AG10803 (cell line): ENCODE measurements at regions not wholly inside any gene's neighbourhood (a gene's known extent, or its start where the extent isn't known, plus 50 kb on each side); places are given as distances from the start of the nearest gene placed in this dataset.

Experiments used
- DNase-seq: peaks from one replicate; pipeline ENCODE4 v3.0.0; 2010; ENCODE audit warnings: low read depth
- H3K4me3 ChIP-seq: 2 replicates; pipeline ENCODE4 v1.5.1; 2011; ENCODE audit warnings: mild to moderate bottlenecking, low read length, control low read depth
- CTCF ChIP-seq: conservative IDR thresholded peaks from 2 replicates; pipeline ENCODE4 v1.5.1; 2011; ENCODE audit warnings: mild to moderate bottlenecking, low read length, control low read depth, inconsistent platforms

GRCh38 chr1:75984781-75985180 lies 52.6 kb upstream of the ASB17 start:
- no peak for DNase-seq
- no peak overlapping the region for H3K4me3 ChIP-seq
- no peak for TF ChIP-seq CTCF

- no peak for TF ChIP-seq CTCF
- DNase-seq = no peak
- no peak overlapping the region for H3K4me3 ChIP-seq
These were observed 53.6 kb upstream of the ASB17 start for GRCh38 chr1:75985827-75986226.

- no peak overlapping the region for H3K4me3 ChIP-seq
- no peak for TF ChIP-seq CTCF
- no peak for DNase-seq
These were observed 54.3 kb upstream of the ASB17 start for GRCh38 chr1:75986478-75986877.

- H3K4me3 ChIP-seq = no peak overlapping the region
- no peak for DNase-seq
- TF ChIP-seq CTCF = no peak
These were observed 56.9 kb upstream of the ASB17 start for GRCh38 chr1:75989121-75989520.

GRCh38 chr1:75990686-75991085 lies 58.5 kb upstream of the ASB17 start:
- H3K4me3 ChIP-seq = no peak overlapping the region
- no peak for TF ChIP-seq CTCF
- DNase-seq = no peak

- peak; percentile 74 for TF ChIP-seq CTCF
- H3K4me3 ChIP-seq = no peak overlapping the region
- DNase-seq = peak; percentile 75
These were observed 59.4 kb upstream of the ASB17 start for GRCh38 chr1:75991497-75992114.

- no peak for TF ChIP-seq CTCF
- H3K4me3 ChIP-seq = no peak overlapping the region
- DNase-seq = no peak
These were observed 60.1 kb upstream of the ASB17 start for GRCh38 chr1:75992312-75992711.
